ENCODE measurements at regions not wholly inside any gene's neighbourhood (a gene's known extent, or its start where the extent isn't known, plus 50 kb on each side); places are given as distances from the start of the nearest gene placed in this dataset.
"Not testable (repeated sequence)": the region's sequence is repeated elsewhere in the genome, so short reads cannot be mapped to it uniquely, and the experiment has no call there.

GRCh38 chr3:20989653-20990052 is 761.4 kb downstream of the ZNF385D start:
- TF ChIP-seq TP53 (CRISPR knock-in tag; IDR thresholded peaks at IDR 0.05); POLR2A (IDR thresholded peaks at IDR 0.05; ENCODE audit: low read length); CTCF (IDR thresholded peaks at IDR 0.05); EHMT2 (IDR thresholded peaks at IDR 0.05; ENCODE audit: low read depth); ELK1 (IDR thresholded peaks at IDR 0.05; ENCODE audit: low read depth, low read length); EP300 (IDR thresholded peaks at IDR 0.05); CEBPB (IDR thresholded peaks at IDR 0.05): not testable (repeated sequence)

Data from A549 (cell line).